GM13977 (cell line): ENCODE measurements at regions not wholly inside any gene's neighbourhood (a gene's known extent, or its start where the extent isn't known, plus 50 kb on each side); places are given as distances from the start of the nearest gene placed in this dataset.
A peak's percentile ranks its signal among the peaks of the same experiment; 100 is the strongest.

Source experiments
- DNase-seq: peaks from one replicate; pipeline ENCODE4 v3.0.0; 2012; ENCODE audit warnings: low spot score
- CTCF ChIP-seq: IDR thresholded peaks from 2 replicates; pipeline ENCODE4 v1.5.1; 2012; ENCODE audit warnings: mild to moderate bottlenecking, control low read depth; ENCODE audit not compliant: insufficient read depth; ENCODE audit errors: extremely low read depth, missing control alignments
- in situ Hi-C: fragments of 300-500 bp; cut with MboI; formaldehyde crosslinking; loops from one replicate; pipeline ENCODE4 v1.12.0; 2022; ENCODE audit warnings: low sequenced_read_pairs, low pct_unique_long_range_greater_than_20kb, mixed read lengths, inconsistent platforms; ENCODE audit not compliant: unreplicated experiment

DNA sequence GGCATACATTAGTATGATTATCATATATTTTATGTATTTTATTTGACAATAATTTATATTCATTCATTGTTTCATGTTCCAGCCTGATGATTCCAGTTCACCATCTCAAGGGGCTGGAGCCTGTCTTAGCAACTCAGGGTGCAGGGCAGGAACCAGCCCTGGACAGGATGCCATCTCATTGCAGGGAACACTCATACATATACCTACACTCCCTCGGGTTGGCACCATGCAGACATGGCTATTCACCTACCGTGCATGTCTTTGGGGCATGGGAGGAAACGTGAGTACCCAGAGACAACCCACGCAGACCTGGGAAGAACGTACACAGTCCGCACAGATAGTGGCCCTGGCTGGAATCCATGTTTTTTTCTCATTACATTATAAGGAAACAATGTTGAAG is 151.0 kb upstream of the ZNF536 start:
- DNase-seq = no peak
- in situ Hi-C loops = no loop called here
- no peak for TF ChIP-seq CTCF

DNA sequence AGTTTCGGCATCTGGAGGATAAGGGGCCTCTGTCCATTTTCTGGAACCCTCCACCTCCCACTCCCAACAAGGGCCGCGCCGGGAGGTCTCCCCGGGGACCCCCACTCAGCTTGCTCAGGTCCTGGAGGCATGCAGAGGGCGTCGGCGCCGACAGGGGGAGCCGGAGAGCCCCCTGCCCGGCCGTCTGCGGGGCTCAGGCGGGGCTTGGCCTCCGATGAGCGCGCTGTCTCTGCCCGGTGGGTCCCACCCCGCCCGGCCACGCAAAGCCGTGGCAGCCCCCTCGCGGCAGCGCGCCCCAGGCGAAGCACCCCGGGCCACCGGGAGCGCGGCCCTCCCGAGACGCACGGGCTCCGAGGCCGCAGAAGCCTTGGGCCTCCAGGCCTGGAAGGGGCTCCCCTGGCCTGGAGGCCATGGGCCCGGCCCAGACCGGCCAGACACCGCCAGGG is 149.7 kb upstream of the ZNF536 start:
- peak; percentile 74 for DNase-seq
- TF ChIP-seq CTCF = peak; percentile 69
- in situ Hi-C loops = no loop called here

DNA sequence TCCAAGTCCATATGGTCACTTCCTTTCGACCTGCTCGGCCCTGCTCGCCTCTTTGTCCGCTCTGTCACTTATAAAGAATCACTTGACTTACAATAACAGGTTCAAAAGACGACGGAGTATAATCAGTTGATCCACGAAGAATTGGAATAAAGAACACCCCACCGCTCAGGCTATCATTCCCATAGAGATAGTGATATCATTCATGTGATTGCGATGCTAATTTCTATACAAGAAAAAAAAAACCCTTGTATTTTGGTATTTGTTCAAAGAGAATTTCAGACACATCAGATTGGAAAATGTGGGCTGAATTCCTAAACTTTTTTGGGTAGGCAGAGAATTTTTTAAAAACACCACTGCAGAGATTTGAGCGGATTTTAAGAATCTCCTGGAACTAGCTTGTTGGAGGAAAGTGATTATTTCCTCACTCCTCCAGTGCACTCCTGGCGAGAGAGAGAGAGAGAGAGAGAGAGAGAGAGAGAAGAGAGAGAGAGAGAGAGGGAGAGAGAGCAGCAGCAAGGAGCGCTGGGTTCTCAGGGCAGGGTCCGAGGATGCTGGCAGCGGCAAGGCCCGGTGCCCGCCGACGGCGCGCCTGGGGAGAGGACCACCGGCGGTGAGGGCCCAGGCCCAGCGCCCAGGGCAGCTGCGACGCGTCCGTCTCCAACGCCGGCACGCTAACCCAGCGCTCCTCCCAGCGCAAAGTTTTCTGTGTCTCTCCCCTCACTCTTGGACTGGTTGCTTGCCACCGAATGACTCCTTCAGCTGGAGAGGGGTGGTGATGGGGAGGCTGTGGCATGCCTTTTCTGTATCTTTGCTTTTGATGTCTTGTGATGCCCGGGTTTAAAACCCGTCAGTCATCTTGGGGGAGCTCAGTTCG is 149.0 kb upstream of the ZNF536 start:
- TF ChIP-seq CTCF = no peak
- DNase-seq = peak; percentile 19
- in situ Hi-C loops = no loop called here

DNA sequence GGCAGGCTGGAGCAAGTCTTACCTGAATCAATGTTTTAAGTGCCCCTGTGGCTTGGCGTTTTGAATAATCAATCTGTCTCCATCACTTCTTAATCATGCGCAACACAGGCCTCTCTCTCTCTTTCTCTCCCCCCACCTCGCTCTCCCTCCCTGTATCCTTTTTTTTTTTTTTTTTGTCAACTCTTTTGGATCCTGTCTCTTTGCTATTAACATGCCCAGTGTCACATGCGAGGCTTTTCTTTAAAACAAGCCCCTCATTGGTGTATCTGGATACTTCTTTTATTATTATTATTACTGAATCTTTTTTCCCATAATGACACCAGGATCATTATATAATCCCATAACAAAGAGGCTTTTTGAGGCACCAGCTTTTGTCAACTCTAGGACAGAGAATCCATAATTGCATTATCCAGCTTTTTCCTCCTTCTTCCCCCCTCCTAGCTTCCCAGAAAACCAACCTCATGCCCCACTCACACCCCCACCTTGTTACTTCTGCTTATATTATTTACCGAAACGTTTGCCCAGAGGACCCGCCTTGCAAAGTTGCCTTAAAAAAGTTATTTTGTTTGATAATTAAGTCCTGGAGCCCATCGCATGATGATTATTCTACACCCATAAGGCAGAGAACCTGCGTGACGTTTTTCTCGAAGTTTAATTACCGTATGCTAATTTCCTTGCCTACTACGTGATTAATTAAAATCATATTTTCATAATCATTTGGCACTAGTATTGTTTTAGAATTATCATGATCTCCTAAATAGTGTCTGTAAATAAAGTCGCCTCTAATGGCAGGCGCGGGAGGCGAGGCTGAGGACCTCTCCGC is 148.1 kb upstream of the ZNF536 start:
- TF ChIP-seq CTCF = no peak
- no peak for DNase-seq
- in situ Hi-C loops = no loop called here

DNA sequence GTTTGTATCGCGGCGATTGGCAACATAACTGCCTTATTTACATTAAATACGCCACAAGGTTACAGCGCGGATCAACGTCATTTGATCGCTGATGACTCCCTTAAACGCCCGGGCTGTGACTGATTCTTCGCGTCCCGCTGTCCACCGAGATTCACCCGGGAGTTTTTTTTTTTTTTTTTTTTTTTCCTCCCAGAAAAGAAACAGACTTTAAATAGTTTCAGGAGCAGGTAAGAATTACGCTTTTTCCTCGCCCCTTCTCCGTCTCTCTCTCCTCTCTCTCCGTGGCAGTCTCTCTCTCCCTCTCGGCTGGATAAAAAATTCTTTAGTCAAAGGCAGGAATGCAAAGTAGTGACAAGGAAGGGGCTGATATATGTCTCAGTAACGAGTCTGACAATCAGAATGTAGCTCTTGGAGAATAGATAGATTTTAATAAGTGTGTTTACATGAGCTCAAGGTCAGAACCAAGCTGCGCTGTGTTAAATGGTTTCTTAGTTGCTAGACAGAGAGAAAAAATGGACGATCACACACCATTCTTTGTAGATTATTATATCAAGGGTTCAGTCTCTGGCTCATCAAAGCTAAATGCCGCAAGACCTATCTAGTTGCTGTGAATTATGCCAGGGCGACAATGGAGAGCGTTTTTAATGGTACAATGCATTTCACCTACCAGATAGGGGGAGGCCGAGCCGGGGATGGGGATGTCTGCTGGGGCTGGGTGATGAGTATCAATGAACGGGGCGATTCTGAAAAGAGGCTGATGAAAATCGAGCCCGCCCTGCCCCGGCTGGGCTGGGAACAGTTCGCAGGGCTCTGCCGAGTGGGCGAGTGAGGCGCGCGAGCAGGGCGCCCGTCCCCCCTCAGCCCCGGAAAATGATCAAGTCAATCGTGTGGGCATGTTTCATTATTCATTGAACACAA is 147.2 kb upstream of the ZNF536 start:
- in situ Hi-C loops = no loop called here
- TF ChIP-seq CTCF = no peak
- DNase-seq = peak; percentile 37
